ENCODE measurements at regions not wholly inside any gene's neighbourhood (a gene's known extent, or its start where the extent isn't known, plus 50 kb on each side); places are given as distances from the start of the nearest gene placed in this dataset.

- no peak for TF ChIP-seq POLR2AphosphoS5 (IDR thresholded peaks at IDR 0.05; ENCODE audit: insufficient read depth, low read depth, low read length)
- no peak for TF ChIP-seq CTCF (IDR thresholded peaks at IDR 0.05; ENCODE audit: extremely low read depth in 1 of 2, insufficient read depth in 1 of 2, low read depth in 1 of 2, low read length in 2 of 2)
- no peak for TF ChIP-seq POLR2A (IDR thresholded peaks at IDR 0.05; ENCODE audit: low read depth, low read length)
Observed at GRCh38 chr3:124144035-124144814, 152.3 kb upstream of the ROPN1 start.
